ENCODE measurements at regions not wholly inside any gene's neighbourhood (a gene's known extent, or its start where the extent isn't known, plus 50 kb on each side); places are given as distances from the start of the nearest gene placed in this dataset.

DNA sequence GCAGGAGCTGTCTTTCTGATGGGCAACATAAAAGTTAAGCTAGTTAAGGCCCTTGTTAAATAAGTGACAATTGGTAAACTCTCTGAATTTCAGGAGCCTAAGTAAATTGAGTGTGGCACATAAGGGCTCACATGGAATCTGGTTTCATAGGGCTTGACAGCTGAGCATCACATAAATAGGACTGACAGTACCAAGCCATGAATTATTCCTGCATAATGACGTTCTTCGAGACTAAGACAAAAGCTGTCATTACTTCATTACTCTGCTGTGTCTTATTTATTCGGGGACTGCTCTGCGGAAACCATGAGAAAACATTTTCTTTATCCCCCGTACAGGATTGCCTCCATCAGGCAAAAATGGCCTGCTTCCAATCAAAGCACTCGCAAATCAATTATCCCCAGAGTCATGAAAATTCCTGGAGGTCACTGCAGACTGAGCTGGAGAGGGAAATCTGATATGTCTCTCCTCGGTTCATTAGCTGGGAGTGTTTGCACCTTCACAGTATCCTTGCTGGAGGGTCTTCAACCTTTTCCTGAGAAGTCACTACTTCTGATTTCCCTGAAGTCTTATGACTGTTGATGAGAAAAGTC is 311.4 kb downstream of the CDH26 start:
- peaks cover 12% of the 10 kb centered on the region for H3K27me3 ChIP-seq (ENCODE audit: control insufficient read depth, insufficient read depth, low read length)
- ChIA-PET POLR2A (no interaction called here), CTCF (no interaction called here)
- TF ChIP-seq, protein P1, sequence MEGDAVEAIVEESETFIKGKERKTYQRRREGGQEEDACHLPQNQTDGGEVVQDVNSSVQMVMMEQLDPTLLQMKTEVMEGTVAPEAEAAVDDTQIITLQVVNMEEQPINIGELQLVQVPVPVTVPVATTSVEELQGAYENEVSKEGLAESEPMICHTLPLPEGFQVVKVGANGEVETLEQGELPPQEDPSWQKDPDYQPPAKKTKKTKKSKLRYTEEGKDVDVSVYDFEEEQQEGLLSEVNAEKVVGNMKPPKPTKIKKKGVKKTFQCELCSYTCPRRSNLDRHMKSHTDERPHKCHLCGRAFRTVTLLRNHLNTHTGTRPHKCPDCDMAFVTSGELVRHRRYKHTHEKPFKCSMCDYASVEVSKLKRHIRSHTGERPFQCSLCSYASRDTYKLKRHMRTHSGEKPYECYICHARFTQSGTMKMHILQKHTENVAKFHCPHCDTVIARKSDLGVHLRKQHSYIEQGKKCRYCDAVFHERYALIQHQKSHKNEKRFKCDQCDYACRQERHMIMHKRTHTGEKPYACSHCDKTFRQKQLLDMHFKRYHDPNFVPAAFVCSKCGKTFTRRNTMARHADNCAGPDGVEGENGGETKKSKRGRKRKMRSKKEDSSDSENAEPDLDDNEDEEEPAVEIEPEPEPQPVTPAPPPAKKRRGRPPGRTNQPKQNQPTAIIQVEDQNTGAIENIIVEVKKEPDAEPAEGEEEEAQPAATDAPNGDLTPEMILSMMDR (IDR thresholded peaks at IDR 0.05; ENCODE audit: low read depth, low read length): no peak
- DNase-seq (ENCODE audit: low read depth, low spot score): no peak
- H3K4me3 ChIP-seq (ENCODE audit: low read depth, low read length): no peak overlapping the region
- no peaks in the 10 kb centered on the region for H3K9me3 ChIP-seq (ENCODE audit: control insufficient read depth, insufficient read depth, low read length)
- no peak overlapping the region for H3K27ac ChIP-seq (ENCODE audit: low read depth, low read length)

DNA sequence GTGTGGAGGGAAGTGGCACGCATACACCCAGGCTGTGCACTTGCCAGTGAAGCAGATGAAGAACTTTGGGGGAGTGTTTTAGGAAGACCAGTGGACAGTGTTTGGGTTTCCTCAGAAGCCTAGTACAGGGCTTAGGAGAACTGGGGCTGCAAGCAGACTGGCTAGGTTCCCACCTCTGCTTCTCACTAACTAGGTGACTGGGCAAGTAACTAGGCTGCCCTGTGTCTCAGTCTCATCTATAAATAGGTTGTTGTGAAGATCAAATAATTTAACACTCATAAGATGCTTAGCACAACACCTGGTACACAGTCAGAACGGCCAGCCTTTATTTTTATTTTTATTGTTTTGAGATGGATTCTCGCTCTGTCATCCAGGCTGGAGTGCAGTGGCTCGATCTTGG is 312.1 kb downstream of the CDH26 start:
- Histone ChIP-seq H3K9me3 (ENCODE audit: control insufficient read depth, insufficient read depth, low read length) (no peaks in the 10 kb centered on the region), H3K27ac (ENCODE audit: low read depth, low read length) (no peak overlapping the region), H3K4me3 (ENCODE audit: low read depth, low read length) (no peak overlapping the region), H3K27me3 (ENCODE audit: control insufficient read depth, insufficient read depth, low read length) (peaks cover 8% of the 10 kb centered on the region)
- ChIA-PET CTCF (no interaction called here), POLR2A (no interaction called here)
- DNase-seq (ENCODE audit: low read depth, low spot score): no peak
- TF ChIP-seq, protein P1 (IDR thresholded peaks at IDR 0.05; ENCODE audit: low read depth, low read length): no peak

DNA sequence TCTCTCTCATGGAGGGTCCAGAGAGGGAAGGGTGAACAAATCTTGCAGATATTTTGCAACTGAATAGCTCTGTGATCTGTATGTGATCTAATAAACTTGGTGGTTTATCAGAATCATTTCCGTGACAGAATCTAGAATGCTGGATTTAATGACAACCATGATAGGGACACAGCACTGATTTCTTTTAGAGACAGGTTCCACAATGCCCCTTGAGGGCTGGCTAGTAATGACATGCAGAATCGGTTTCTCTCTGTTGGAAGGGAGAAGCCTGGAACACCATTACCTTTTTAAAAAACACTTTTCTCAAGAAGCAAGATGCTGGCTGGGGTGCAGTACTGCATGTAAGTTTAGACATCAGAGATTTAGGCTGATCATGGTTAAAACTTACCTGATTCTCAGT is 313.4 kb downstream of the CDH26 start:
- POLR2A ChIA-PET: no interaction called here
- CTCF ChIA-PET: interaction anchor here (0.5 to 1.8 kb wide), 4 partner anchors 20 to 144 kb away, joined by 3 to 5 read pairs (median 4); no protein-coding TSS in a partner anchor
- Histone ChIP-seq H3K9me3 (ENCODE audit: control insufficient read depth, insufficient read depth, low read length) (no peaks in the 10 kb centered on the region), H3K4me3 (ENCODE audit: low read depth, low read length) (no peak overlapping the region), H3K27me3 (ENCODE audit: control insufficient read depth, insufficient read depth, low read length) (peaks cover 8% of the 10 kb centered on the region), H3K27ac (ENCODE audit: low read depth, low read length) (no peak overlapping the region)
- no peak for DNase-seq (ENCODE audit: low read depth, low spot score)
- TF ChIP-seq, protein P1 (IDR thresholded peaks at IDR 0.05; ENCODE audit: low read depth, low read length): peak; percentile 49

DNA sequence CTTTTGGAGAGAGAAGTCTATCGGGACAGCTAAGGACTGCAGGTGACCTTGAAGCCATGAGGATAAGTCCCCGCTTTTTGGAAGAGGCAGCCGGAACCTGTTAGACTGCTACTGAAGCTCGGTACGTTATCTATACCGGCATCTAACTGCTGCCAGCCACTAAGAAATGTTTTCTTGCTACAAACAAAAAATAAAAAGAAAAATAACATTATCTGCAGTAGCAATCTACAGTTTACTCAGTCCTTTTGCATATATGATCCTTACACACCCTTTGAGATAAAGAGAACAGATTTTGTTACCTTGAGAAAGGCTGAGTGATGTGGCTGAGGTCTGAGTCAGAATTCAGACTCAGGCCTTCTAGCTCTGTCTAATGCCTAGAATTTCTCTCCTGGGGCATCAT is 314.6 kb downstream of the CDH26 start:
- Histone ChIP-seq H3K4me3 (ENCODE audit: low read depth, low read length) (no peak overlapping the region), H3K27me3 (ENCODE audit: control insufficient read depth, insufficient read depth, low read length) (peaks cover 2% of the 10 kb centered on the region), H3K27ac (ENCODE audit: low read depth, low read length) (peak overlapping the region; percentile 4), H3K9me3 (ENCODE audit: control insufficient read depth, insufficient read depth, low read length) (no peaks in the 10 kb centered on the region)
- DNase-seq (ENCODE audit: low read depth, low spot score): no peak
- ChIA-PET POLR2A (no interaction called here), CTCF (interaction anchor here (0.9 to 1.8 kb wide), 3 partner anchors 10 to 62 kb away, joined by 3 to 5 read pairs (median 4); no protein-coding TSS in a partner anchor)
- TF ChIP-seq, protein P1 (IDR thresholded peaks at IDR 0.05; ENCODE audit: low read depth, low read length): no peak

DNA sequence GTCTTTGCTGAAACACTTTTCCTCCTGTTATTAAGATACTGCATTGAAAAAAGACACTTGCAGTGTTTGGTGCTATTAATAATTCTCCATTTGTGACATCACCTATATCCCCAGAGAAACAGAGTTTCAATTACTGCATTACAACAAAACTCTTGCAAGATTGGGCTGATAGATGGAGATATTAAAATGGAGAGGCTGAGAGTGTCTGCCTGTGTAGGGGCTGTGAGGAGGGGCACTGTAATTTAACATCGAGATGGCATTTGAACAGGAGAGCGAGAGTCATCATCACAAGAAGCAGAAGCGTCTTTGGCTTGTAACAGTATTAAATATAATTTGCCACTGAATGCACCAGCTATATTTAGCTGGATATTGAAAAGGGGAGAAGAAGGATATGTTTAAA is 316.5 kb downstream of the CDH26 start:
- DNase-seq (ENCODE audit: low read depth, low spot score): no peak
- no peak overlapping the region for H3K4me3 ChIP-seq (ENCODE audit: low read depth, low read length)
- no peak overlapping the region for H3K27ac ChIP-seq (ENCODE audit: low read depth, low read length)
- POLR2A ChIA-PET: no interaction called here
- CTCF ChIA-PET: no interaction called here
- no peaks in the 10 kb centered on the region for H3K27me3 ChIP-seq (ENCODE audit: control insufficient read depth, insufficient read depth, low read length)
- TF ChIP-seq, protein P1 (IDR thresholded peaks at IDR 0.05; ENCODE audit: low read depth, low read length): no peak
- no peaks in the 10 kb centered on the region for H3K9me3 ChIP-seq (ENCODE audit: control insufficient read depth, insufficient read depth, low read length)

All from AG04450 (cell line).